Endothelial cell of umbilical vein (primary cell): ENCODE measurements at regions not wholly inside any gene's neighbourhood (a gene's known extent, or its start where the extent isn't known, plus 50 kb on each side); places are given as distances from the start of the nearest gene placed in this dataset.

Experiments used
- BruUV-seq: library from RNA; stranded (reverse); fragments of 400-500 nt; replicated peaks from 2 replicates; lab custom pipeline; 2021; lab: Mats Ljungman, UMichigan
- CTCF ChIA-PET: fragments of 300-600, 350-600 bp; sonication (Branson Sonifier 250); formaldehyde crosslinking; loops from one replicate; lab custom pipeline; 2021; ENCODE audit warnings: antibody characterized with exemption, inconsistent platforms; lab: Charles Lee
- POLR2A ChIA-PET: fragments of 300-600, 350-600 bp; sonication (Branson Sonifier 250); formaldehyde crosslinking; loops from one replicate; lab custom pipeline; 2021; ENCODE audit warnings: antibody characterized with exemption, inconsistent platforms; lab: Charles Lee
- DNase-seq: peaks from one replicate; pipeline ENCODE4 v3.0.0-alpha.2; 2011; ENCODE audit warnings: low read depth, low spot score
- FAIRE-seq: peaks from 2 replicates; lab custom pipeline; 2011; peaks lifted over from hg19 to GRCh38; lab: Jason Lieb, UNC
- H2AFZ ChIP-seq: 2 replicates; pipeline ENCODE4 v1.6.0; 2012; ENCODE audit warnings: low read depth, low read length, control low read depth, inconsistent platforms
- H3K27ac ChIP-seq: 2 replicates; pipeline ENCODE4 v1.5.1; 2011; ENCODE audit warnings: low read depth, mild to moderate bottlenecking, control low read depth, low read length, moderate library complexity; ENCODE audit not compliant: insufficient read depth
- H3K27me3 ChIP-seq, 2 experiments: 2 replicates each; pipeline versions ENCODE4 v1.6.0 to v1.6.1; 2011; ENCODE audit warnings: low read length in 2 of 2, mixed read lengths in 1 of 2; ENCODE audit not compliant: control insufficient read depth in 2 of 2, insufficient read depth in 2 of 2
- H3K36me3 ChIP-seq, 2 experiments: 2 replicates in 1 of 2; 3 replicates in 1 of 2; pipeline ENCODE4 v1.5.1; 2011; ENCODE audit warnings: low read length in 2 of 2, mild to moderate bottlenecking in 1 of 2, moderate library complexity in 1 of 2; ENCODE audit not compliant: control insufficient read depth in 2 of 2, insufficient read depth in 2 of 2; ENCODE audit errors: extremely low read depth in 1 of 2
- H3K4me1 ChIP-seq: 3 replicates; pipeline ENCODE4 v1.5.1; 2011; ENCODE audit warnings: mild to moderate bottlenecking, low read length; ENCODE audit not compliant: control insufficient read depth, insufficient read depth; ENCODE audit errors: extremely low read depth
- H3K4me2 ChIP-seq: 2 replicates; pipeline ENCODE4 v1.6.1; 2011; ENCODE audit warnings: low read length, control low read depth, mixed read lengths; ENCODE audit not compliant: insufficient read depth
- H3K4me3 ChIP-seq, 3 experiments: fragments of 200-600 bp in 1 of 3; sonication (generic), shearing (Covaris generic) in 1 of 3; replicated peaks in 1 of 3; 2 replicates each; pipeline ENCODE4 v1.5.1; 2011 to 2016; ENCODE audit warnings: control low read depth in 3 of 3, low read length in 3 of 3, mild to moderate bottlenecking in 2 of 3, inconsistent platforms in 1 of 3, low read depth in 1 of 3, moderate library complexity in 1 of 3; ENCODE audit not compliant: insufficient read depth in 1 of 3
- H3K79me2 ChIP-seq: 2 replicates; pipeline ENCODE4 v1.6.0; 2012; ENCODE audit warnings: low read length, inconsistent platforms; ENCODE audit not compliant: control insufficient read depth, insufficient read depth
- H3K9ac ChIP-seq: replicated peaks from 2 replicates; pipeline ENCODE3; 2011; ENCODE audit warnings: low read length, control low read depth; ENCODE audit not compliant: insufficient read depth; ENCODE audit errors: extremely low read depth
- H3K9me1 ChIP-seq: replicated peaks from 3 replicates; pipeline ENCODE4 v1.6.0; 2011; ENCODE audit warnings: mild to moderate bottlenecking, low read length; ENCODE audit not compliant: control insufficient read depth, insufficient read depth; ENCODE audit errors: extremely low read depth
- H3K9me3 ChIP-seq: replicated peaks from 2 replicates; pipeline ENCODE4 v1.5.1; 2012; ENCODE audit warnings: low read length, inconsistent platforms; ENCODE audit not compliant: control insufficient read depth, insufficient read depth
- H4K20me1 ChIP-seq: replicated peaks from 2 replicates; pipeline ENCODE3; 2011; ENCODE audit warnings: mild to moderate bottlenecking, low read length; ENCODE audit not compliant: control insufficient read depth, insufficient read depth; ENCODE audit errors: extremely low read depth
- EZH2 ChIP-seq: IDR thresholded peaks from 2 replicates; pipeline ENCODE4 v1.6.1; 2012; ENCODE audit warnings: borderline replicate concordance, low read depth, mild to moderate bottlenecking, moderate library complexity, low read length, inconsistent platforms; ENCODE audit not compliant: severe bottlenecking
- FOS ChIP-seq: IDR thresholded peaks from 2 replicates; pipeline ENCODE4 v1.6.1; 2011; ENCODE audit warnings: mild to moderate bottlenecking, low read length, moderate library complexity, borderline replicate concordance; ENCODE audit not compliant: insufficient read depth
- GATA2 ChIP-seq: IDR thresholded peaks from 2 replicates; pipeline ENCODE4 v1.7.0; 2011; ENCODE audit warnings: low read depth, mild to moderate bottlenecking, moderate library complexity, mixed read lengths, low read length; ENCODE audit not compliant: insufficient read length, insufficient read depth
- JUN ChIP-seq: IDR thresholded peaks from 2 replicates; pipeline ENCODE4 v1.6.1; 2011; ENCODE audit warnings: borderline replicate concordance, low read depth; ENCODE audit not compliant: insufficient read length, insufficient read depth
- MYC ChIP-seq: IDR thresholded peaks from one replicate; pipeline ENCODE4 v1.6.1; 2011; ENCODE audit warnings: mild to moderate bottlenecking, low read depth, low read length
- POLR2A ChIP-seq: IDR thresholded peaks from 2 replicates; pipeline ENCODE4 v1.6.1; 2012; ENCODE audit warnings: low read depth, mild to moderate bottlenecking, control low read depth, low read length
- POLR2AphosphoS5 ChIP-seq: IDR thresholded peaks from 2 replicates; pipeline ENCODE4 v1.6.1; 2012; ENCODE audit warnings: low read depth, mild to moderate bottlenecking, control low read depth, low read length, moderate library complexity; ENCODE audit not compliant: insufficient read depth
- dilution Hi-C: fragments of 300-500 bp; cut with MboI; formaldehyde crosslinking; loops from one replicate; pipeline ENCODE4 v1.15.0; 2019; ENCODE audit warnings: low sequenced_read_pairs; ENCODE audit not compliant: extremely low pct_ligation_motif_present
- intact Hi-C: fragments of 100-400 bp; cut with micrococcal nuclease; formaldehyde crosslinking; loops from one replicate; pipeline ENCODE4 v1.10.0; 2022
- TF ChIP-seq, protein P1 (sequence below), 2 donors: IDR thresholded peaks; 1 replicate in 1 of 2; 2 replicates in 1 of 2; pipeline ENCODE4 v1.5.1; 2011; ENCODE audit warnings: low read length in 2 of 2, mild to moderate bottlenecking in 2 of 2, moderate library complexity in 2 of 2, control low read depth in 1 of 2, inconsistent platforms in 1 of 2, low read depth in 1 of 2; ENCODE audit not compliant: insufficient read depth in 1 of 2; ENCODE audit errors: extremely low read depth in 1 of 2
- TF ChIP-seq, protein P2 (sequence below): IDR thresholded peaks from 2 replicates; pipeline ENCODE4 v1.6.1; 2011; ENCODE audit not compliant: insufficient read depth, insufficient read length

DNA sequence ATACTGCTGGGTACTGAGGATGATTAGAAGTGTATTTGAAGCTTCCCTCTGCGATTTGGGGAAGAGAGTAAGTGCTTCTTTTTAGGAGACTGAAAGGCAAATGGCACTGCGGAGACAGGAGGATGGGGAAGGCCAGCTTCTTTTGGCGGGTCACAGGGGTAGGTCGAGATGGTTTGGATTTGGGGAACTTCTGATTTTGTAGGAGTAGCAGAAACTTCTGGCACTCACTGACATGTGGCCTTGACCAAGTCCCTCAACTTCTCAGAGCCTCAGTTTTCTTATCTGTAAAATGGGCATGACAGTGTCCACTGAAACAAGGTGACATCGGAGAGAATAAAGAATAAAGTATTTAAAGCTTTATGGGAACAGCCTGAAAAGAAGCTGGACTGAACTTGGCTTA lies 59.8 kb upstream of the WDR11 start:
- H3K9me1 ChIP-seq = no peaks in the 10 kb centered on the region
- no peak for FAIRE-seq
- H3K36me3 ChIP-seq = no peaks in the 10 kb centered on the region
- H3K27me3 ChIP-seq = no peaks in the 10 kb centered on the region
- intact Hi-C loops = no loop called here
- ChIA-PET POLR2A (no interaction called here), CTCF (interaction anchor here (0.9 kb wide), 1 partner anchor 10 kb away, joined by 3 read pairs; no protein-coding TSS in a partner anchor)
- no TSS peak for BruUV-seq
- no peak overlapping the region for H3K27ac ChIP-seq
- peaks cover 3% of the 10 kb centered on the region for H3K4me1 ChIP-seq
- H3K4me3 ChIP-seq = no peak overlapping the region
- dilution Hi-C loops = no loop called here
- H3K9ac ChIP-seq = no peak overlapping the region
- H3K4me2 ChIP-seq = no peak overlapping the region
- TF ChIP-seq POLR2A (no peak), POLR2AphosphoS5 (no peak), JUN (no peak), FOS (no peak), EZH2 (no peak), GATA2 (no peak), MYC (no peak)
- TF ChIP-seq, protein P1, sequence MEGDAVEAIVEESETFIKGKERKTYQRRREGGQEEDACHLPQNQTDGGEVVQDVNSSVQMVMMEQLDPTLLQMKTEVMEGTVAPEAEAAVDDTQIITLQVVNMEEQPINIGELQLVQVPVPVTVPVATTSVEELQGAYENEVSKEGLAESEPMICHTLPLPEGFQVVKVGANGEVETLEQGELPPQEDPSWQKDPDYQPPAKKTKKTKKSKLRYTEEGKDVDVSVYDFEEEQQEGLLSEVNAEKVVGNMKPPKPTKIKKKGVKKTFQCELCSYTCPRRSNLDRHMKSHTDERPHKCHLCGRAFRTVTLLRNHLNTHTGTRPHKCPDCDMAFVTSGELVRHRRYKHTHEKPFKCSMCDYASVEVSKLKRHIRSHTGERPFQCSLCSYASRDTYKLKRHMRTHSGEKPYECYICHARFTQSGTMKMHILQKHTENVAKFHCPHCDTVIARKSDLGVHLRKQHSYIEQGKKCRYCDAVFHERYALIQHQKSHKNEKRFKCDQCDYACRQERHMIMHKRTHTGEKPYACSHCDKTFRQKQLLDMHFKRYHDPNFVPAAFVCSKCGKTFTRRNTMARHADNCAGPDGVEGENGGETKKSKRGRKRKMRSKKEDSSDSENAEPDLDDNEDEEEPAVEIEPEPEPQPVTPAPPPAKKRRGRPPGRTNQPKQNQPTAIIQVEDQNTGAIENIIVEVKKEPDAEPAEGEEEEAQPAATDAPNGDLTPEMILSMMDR (IDR thresholded peaks at IDR 0.05; ENCODE audit: extremely low read depth in 1 of 2, insufficient read depth in 1 of 2, low read depth in 1 of 2, low read length in 2 of 2) = no peak
- TF ChIP-seq, protein P2, sequence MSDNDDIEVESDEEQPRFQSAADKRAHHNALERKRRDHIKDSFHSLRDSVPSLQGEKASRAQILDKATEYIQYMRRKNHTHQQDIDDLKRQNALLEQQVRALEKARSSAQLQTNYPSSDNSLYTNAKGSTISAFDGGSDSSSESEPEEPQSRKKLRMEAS = no peak
- H3K79me2 ChIP-seq = no peaks in the 10 kb centered on the region
- DNase-seq = no peak
- no peak overlapping the region for H2AFZ ChIP-seq
- H3K9me3 ChIP-seq = no peaks in the 10 kb centered on the region
- peaks cover 2% of the 10 kb centered on the region for H4K20me1 ChIP-seq
